ENCODE measurements at regions not wholly inside any gene's neighbourhood (a gene's known extent, or its start where the extent isn't known, plus 50 kb on each side); places are given as distances from the start of the nearest gene placed in this dataset.

GRCh38 chr1:212555426-212555825 is 53.1 kb upstream of the ATF3 start:
- no peak for DNase-seq (ENCODE audit: extremely low read depth in 1 of 11, low read depth in 9 of 11, low spot score in 4 of 11)

GRCh38 chr1:212556822-212557549 is 51.6 kb upstream of the ATF3 start:
- no peak for DNase-seq (ENCODE audit: extremely low read depth in 1 of 11, low read depth in 9 of 11, low spot score in 4 of 11)

DNA sequence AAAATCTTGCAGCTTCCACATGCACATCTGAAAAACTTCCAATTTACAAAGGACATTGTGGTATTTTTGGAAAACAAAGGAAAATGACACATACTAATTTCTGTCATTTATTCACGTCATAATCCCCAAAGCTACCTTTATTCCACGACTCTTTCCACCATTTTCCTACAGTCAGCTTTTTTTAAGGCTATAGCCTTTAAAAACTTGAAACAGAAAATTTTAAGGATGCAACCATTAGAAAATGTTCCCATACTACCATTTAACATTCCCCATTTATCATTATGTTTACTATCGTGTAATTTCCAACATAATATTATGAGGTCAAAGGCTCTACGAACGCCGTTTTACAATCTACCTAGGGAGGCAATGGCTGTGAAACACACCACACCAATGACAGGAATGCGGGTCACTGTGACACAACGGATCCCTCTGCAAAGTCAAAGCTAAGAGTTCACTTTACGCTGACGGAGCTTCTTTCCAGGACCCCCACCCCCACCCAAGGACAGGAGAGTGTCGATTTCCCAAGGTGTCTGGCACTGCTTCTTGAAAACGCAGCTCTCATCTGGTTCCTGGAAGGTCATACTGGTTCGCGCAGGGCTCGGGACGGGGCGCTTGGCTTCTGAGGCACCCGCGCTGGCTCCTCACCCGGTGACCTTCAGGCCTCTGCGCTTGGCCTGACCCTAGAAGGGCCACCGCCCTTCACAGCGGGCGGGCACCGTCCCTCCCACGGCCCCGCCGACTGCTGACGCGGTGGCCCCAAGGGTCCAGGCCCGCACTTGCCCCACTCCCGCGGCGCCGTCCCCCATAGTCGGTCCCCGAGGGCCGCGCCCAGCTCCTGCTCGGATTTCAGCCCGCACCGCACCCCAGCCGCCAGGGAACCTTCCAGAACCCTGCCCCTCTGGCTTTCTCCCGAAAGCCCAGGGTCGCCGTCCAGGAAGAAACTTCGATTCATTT is 50.5 kb upstream of the ATF3 start:
- peak in 8 of 11 donors; percentile 15 to 37 (median 28) for DNase-seq (ENCODE audit: extremely low read depth in 1 of 11, low read depth in 9 of 11, low spot score in 4 of 11)

DNA sequence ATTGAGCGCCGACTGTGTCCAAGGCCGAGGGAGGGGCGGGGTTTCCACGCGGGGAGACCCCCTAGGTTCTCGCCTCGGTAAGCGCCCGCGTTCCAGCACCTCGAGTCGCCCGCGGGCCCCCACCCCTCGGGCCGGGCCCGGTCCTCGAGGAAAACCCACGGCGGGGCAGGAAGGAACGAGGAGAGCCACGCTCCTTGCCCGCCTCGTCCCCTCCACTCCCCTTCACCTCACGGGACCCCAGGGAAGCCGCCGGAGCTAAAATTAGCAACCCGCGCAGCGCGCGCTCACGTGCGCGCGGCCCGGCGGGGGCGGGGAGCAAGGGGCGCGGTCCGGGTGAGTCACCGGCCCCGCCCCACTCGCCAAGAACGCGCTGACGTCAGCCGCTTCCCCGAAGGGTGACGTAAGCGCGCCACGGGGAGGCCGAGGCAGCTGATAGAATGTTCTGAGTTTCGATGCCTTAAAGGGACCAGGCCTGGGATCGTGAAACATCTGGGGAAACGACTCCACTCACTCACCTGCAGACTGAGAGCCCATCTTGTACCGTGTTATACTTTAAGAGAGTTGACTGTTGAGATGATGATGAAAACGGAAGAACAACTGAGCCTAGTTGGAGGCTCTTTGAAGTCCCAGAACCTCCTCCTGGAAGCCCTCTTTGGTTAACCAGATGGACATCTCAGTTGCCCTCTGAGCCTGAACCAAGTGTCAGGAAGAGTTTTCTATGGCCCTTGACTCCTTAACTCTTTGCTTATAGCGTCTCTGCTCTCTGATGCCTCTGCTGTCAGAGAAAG is 49.7 kb upstream of the ATF3 start:
- peak; percentile 83 to 94 (median 91) for DNase-seq (ENCODE audit: extremely low read depth in 1 of 11, low read depth in 9 of 11, low spot score in 4 of 11)
